ENCODE measurements at regions not wholly inside any gene's neighbourhood (a gene's known extent, or its start where the extent isn't known, plus 50 kb on each side); places are given as distances from the start of the nearest gene placed in this dataset.

- TF ChIP-seq POLR2G (IDR thresholded peaks at IDR 0.05; ENCODE audit: low read depth, low read length) (no peak), EZH2 (conservative IDR thresholded peaks at IDR 0.05; ENCODE audit: low read depth, low read length) (no peak), KDM1A (CRISPR knock-in tag; IDR thresholded peaks at IDR 0.05) (no peak), HDAC6 (IDR thresholded peaks at IDR 0.05; ENCODE audit: low read depth, low read length) (no peak), GTF2F1 (IDR thresholded peaks at IDR 0.05; ENCODE audit: low read length) (no peak), RFX5 (IDR thresholded peaks at IDR 0.05; ENCODE audit: low read depth, low read length) (no peak), NFE2L1 (CRISPR knock-in tag; IDR thresholded peaks at IDR 0.05; ENCODE audit: borderline replicate concordance) (no peak), ZNF234 (CRISPR knock-in tag; conservative IDR thresholded peaks at IDR 0.05) (no peak), ZNF138 (CRISPR knock-in tag; IDR thresholded peaks at IDR 0.05; ENCODE audit: low read depth) (no peak), TAF1 (CRISPR knock-in tag; IDR thresholded peaks at IDR 0.05) (no peak)
- TF ChIP-seq, protein P1, sequence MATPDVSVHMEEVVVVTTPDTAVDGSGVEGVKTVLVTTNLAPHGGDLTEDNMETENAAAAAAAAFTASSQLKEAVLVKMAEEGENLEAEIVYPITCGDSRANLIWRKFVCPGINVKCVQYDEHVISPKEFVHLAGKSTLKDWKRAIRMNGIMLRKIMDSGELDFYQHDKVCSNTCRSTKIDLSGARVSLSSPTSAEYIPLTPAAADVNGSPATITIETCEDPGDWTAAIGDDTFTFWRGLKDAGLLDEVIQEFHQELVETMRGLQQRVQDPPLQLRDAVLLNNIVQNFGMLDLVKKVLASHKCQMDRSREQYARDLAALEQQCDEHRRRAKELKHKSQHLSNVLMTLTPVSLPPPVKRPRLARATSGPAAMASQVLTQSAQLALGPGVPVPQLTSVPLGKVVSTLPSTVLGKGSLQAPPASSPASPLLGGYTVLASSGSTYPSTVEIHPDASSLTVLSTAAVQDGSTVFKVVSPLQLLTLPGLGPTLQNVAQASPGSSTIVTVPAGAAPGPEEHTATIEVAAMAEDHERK (CRISPR knock-in tag; IDR thresholded peaks at IDR 0.05; ENCODE audit: low read depth) = no peak
- TF ChIP-seq, protein P2, sequence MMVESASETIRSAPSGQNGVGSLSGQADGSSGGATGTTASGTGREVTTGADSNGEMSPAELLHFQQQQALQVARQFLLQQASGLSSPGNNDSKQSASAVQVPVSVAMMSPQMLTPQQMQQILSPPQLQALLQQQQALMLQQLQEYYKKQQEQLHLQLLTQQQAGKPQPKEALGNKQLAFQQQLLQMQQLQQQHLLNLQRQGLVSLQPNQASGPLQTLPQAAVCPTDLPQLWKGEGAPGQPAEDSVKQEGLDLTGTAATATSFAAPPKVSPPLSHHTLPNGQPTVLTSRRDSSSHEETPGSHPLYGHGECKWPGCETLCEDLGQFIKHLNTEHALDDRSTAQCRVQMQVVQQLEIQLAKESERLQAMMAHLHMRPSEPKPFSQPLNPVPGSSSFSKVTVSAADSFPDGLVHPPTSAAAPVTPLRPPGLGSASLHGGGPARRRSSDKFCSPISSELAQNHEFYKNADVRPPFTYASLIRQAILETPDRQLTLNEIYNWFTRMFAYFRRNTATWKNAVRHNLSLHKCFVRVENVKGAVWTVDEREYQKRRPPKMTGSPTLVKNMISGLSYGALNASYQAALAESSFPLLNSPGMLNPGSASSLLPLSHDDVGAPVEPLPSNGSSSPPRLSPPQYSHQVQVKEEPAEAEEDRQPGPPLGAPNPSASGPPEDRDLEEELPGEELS (CRISPR knock-in tag; IDR thresholded peaks at IDR 0.05) = no peak
Measured at GRCh38 chr9:88737876-88738275, 202.9 kb downstream of the NXNL2 start.
